ELR (cell line): ENCODE measurements at regions not wholly inside any gene's neighbourhood (a gene's known extent, or its start where the extent isn't known, plus 50 kb on each side); places are given as distances from the start of the nearest gene placed in this dataset.
"Not testable (repeated sequence)": the region's sequence is repeated elsewhere in the genome, so short reads cannot be mapped to it uniquely, and the experiment has no call there.

Source experiments
- DNase-seq: peaks from one replicate; pipeline ENCODE4 v3.0.0-alpha.2; 2015; ENCODE audit warnings: low read depth

DNA sequence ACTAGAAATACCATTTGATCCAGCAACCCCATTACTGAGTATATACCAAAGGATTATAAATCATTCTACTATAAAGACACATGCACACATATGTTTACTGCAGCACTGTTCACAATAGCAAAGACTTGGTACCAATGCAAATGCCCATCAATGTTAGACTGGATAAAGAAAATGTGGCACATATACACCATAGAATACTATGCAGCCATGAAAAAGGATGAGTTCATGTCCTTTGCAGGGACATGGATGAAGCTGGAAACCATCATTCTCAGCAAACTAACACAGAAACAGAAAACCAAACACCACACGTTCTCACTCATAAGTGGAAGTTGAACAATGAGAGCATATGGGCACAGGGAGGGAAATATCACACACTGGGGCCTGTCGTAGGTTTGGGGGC lies 106.0 kb downstream of the SPATA18 start:
- not testable (repeated sequence) for DNase-seq

- no peak for DNase-seq
These were observed 106.7 kb downstream of the SPATA18 start for GRCh38 chr4:52157641-52158316.

GRCh38 chr4:52160859-52161258 lies 109.8 kb downstream of the SPATA18 start:
- DNase-seq = no peak

- no peak for DNase-seq
These were observed 113.0 kb downstream of the SPATA18 start for GRCh38 chr4:52164116-52164515.

DNA sequence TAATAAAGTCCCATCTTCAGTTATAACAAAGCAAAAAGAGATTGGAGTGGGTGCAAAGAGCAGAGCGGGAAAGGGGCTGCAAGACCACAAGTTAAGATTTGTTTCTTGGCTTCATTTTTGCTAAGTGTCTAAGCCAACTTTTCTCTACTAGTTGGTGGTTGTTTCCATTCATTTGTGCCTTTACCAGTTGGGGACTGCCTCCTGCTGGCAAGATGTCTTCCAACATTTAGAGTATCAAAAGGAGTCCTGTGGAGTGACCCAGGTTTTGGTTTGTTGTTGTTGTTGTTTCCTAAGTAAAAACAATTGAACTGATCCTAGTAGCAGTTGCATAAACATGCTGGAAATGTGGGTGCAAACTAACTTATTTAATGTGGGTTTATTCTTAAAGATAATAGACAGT lies 121.1 kb downstream of the SPATA18 start:
- no peak for DNase-seq

GRCh38 chr4:52173470-52174045 lies 122.5 kb downstream of the SPATA18 start:
- no peak for DNase-seq

- no peak for DNase-seq
These were observed 136.5 kb downstream of the SPATA18 start for GRCh38 chr4:52187603-52188002.

DNA sequence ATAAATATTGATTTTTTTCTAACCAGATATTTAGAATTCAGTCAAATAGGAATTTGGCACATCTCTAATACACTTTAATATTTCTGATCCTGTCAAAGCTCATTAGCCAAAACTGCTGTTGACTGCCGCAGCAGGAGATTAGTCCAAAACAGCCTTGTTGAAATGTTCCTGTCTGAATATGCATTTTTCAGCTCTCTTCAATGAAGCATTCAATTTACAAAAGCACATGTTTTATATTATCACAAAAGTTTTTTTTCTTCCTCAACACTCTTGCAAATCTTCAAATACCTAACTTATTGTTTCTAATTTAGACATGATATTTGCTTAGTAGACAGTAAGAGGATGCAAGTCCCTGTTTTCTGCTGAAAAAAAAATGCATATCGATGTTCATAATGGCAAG lies 140.9 kb downstream of the SPATA18 start:
- no peak for DNase-seq

DNA sequence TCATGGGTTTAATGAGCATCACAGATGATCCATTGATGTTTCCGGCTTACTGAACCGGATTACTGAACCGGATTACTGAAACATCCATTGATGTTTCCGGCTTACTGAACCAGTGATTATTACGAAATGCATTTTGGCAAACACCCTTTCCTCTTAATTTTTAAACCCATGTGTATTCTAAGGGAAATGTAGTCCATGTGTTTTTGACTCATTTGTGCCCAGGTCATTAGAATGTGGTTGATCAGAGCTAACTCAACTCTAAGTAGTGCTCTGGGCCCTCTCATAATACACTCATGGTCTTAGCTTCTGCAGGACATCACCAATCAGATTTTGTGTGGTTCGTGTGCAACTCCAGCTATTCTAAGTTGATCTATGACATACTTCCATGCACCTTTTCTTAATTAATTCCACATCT lies 141.6 kb downstream of the SPATA18 start:
- no peak for DNase-seq

- no peak for DNase-seq
These were observed 144.8 kb downstream of the SPATA18 start for GRCh38 chr4:52195869-52196268.

DNA sequence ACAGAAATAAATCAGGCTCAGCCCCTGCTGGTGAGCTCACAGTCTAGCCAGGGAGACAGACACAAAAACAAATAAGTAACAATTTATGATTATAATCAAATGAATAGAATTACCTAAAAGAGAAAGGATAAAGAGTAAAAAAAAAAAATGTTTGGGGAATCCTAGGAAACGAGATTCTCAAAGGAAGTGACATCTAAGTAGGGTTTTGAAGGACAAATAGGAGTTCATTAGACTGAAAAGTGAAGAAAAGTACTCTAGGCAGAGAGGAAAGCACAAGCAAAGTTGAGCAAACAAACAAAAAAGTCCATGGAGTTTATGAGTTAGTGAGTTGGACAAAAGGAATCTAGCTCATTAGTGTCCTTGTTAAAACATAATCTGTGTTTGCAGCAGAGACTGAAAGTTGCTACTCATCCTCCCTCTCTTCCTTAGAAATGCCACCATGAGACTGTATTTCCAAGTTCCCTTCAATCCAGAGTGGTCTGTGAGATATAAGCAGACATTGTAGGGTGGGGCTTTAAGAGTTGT lies 145.6 kb downstream of the SPATA18 start:
- DNase-seq = no peak

DNA sequence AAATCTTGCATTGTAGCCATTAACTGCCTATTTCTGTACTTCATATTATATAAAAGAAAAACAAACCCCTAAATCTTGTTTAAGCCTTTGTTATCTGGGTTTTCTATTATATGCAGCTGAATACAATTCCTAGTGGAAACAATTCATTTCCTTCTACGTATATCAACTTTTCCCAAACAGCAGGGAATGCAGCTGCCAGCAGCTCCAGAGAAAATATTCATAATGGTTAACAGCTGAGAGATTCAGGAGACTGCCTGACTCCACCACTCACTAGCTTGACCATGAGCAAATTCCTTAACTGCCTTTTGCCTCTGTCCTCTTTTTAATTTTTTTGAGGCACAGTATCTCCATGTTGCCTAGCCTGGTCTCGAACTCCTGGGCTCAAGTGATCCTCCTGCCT lies 146.2 kb downstream of the SPATA18 start:
- DNase-seq = no peak

DNA sequence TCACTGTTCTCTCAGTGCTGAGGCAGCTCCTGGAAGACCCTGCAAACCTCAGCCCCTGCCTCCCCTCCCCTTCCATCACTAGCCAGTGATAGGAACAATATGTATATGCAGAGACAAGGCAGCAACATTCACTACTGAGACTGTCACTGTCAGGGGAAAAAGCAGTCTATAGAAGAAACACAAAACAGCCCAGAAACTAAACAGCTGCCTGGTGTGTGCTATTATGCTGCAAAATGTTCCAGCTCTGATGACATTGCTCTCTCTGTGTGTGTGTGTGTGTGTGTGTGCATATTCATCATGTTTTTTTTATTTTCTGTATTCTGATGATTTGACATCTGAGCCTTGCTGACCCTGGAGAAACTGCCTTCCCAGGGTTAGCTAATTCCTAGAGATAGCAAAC lies 147.2 kb downstream of the SPATA18 start:
- DNase-seq = no peak

- peak; percentile 36 for DNase-seq
These were observed 148.7 kb downstream of the SPATA18 start for GRCh38 chr4:52199574-52200338.

DNA sequence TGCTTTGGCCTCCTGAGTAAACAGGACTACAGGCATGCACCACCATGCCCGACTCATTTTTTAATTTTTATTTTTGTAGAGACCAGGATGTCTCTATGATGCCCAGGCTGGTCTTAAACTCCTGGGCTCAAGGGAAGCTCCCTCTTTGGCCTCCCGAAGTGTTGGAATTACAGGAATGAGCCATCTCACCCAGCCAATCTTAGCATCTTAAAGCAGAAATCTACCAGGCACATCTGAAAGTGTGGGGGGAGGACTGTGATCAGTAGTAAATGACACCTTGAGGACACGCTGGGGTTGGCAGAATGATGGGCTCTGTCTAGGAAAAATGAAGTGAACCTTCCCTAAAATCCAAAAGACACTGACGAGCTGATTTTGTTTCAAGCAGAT lies 149.2 kb downstream of the SPATA18 start:
- DNase-seq = no peak

DNA sequence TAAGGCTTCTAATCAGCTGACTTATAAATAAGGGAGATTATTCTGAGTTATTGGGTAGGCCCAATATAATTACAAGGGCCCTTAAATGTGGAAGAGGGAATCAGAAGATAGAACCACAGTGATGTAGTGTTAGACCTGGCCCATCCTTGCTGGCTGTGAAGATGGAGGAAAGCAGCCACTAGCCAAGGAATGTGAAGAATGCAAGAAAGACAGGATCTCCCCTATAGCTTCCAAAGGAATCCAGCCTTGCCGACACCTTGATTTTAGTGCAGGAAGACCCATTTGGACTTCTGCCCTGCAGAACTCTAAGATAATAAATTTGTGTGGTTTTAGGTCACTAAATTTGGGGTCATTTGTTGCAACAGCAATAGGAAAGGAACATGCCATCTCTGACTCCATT lies 150.6 kb downstream of the SPATA18 start:
- DNase-seq = no peak

DNA sequence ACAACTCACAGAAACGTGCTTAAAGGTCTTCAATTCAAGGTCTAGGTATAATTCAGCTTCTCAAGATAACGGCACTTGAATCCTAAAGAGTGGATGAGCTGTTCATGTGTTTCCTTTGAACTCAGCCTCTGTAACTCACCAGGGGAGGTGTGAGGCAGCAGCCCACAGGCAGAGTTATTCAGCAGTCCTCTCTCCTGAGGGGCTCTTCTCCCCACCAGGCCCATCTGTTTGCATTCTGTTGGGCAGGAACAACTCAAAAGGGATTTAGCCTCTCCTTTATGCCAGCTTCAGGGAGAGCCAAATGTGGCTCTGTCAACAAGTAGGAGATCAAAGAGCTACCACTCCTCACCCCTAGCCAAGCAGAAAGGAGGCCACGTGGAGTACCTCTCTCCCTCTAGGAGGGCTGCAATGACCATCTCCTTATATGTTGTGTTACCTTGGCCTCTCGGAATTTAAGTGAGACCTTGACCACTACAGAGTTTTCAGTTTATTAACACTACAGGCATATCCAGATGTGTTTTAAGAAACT lies 151.2 kb downstream of the SPATA18 start:
- no peak for DNase-seq

DNA sequence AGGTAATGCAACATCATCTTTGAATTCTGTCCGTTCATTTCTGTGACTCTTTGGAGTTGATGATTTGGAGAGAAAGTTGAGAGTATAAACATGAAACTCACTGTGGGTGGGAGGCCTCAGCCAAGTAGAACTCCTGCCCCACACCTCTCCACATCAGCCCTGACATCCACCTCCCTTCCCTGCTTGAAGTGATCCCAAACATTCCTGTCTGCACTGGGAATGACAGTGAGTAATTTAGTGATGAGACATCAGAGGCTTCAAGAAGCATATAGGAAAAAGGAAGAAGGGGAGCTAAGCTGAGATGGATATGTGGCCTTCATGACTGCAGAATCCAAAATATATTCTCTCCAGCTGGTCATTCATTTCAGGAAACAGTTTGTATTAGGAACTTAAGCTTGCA lies 151.8 kb downstream of the SPATA18 start:
- DNase-seq = no peak

- DNase-seq = no peak
These were observed 152.2 kb downstream of the SPATA18 start for GRCh38 chr4:52203351-52203750.

DNA sequence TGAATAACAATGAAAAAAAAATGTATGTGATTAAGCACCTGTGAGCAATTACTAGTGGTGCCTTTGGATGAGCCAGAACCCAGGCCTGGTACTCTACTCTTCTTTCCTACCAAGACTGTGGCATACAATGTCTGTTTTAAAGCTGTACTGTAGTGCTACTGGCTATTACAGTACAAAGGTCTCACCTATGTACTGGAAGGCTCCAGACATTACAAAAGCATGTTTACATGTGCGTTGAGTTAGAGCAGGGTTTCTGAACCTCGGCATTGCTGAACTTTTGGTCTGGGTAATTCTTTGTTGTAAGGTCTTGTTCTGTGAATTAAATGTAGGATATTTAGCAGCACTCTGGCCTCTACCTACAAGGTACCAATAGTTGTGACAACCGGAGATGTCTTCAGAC lies 153.8 kb downstream of the SPATA18 start:
- no peak for DNase-seq

- not testable (repeated sequence) for DNase-seq
These were observed 156.0 kb downstream of the SPATA18 start for GRCh38 chr4:52207146-52207545.

- DNase-seq = no peak
These were observed 161.6 kb downstream of the SPATA18 start for GRCh38 chr4:52212702-52213101.

GRCh38 chr4:52231526-52231925 lies 180.4 kb downstream of the SPATA18 start:
- DNase-seq = no peak
